ENCODE measurements at regions not wholly inside any gene's neighbourhood (a gene's known extent, or its start where the extent isn't known, plus 50 kb on each side); places are given as distances from the start of the nearest gene placed in this dataset.

GRCh38 chr14:35474323-35474722, 59.6 kb upstream of the INSM2 start:
- TF ChIP-seq CTCF (IDR thresholded peaks at IDR 0.05): no peak
- no peak for TF ChIP-seq POLR2A (IDR thresholded peaks at IDR 0.05)
- no peak for TF ChIP-seq EP300 (IDR thresholded peaks at IDR 0.05)
